Brain microvascular endothelial cell (primary cell): ENCODE measurements at regions not wholly inside any gene's neighbourhood (a gene's known extent, or its start where the extent isn't known, plus 50 kb on each side); places are given as distances from the start of the nearest gene placed in this dataset.

Experiments used
- DNase-seq: peaks from one replicate; pipeline ENCODE4 v3.0.0-alpha.2; 2020
- H3K27ac ChIP-seq: fragments of 250-450 bp; sonication (Bioruptor Pico); 2 replicates; pipeline ENCODE4 v1.5.1; 2020; ENCODE audit warnings: mild to moderate bottlenecking, moderate library complexity
- H3K27me3 ChIP-seq: fragments of 250-450 bp; sonication (Bioruptor Pico); replicated peaks from 2 replicates; pipeline ENCODE4 v1.5.1; 2020; ENCODE audit warnings: mild to moderate bottlenecking
- H3K36me3 ChIP-seq: fragments of 250-450 bp; sonication (Bioruptor Pico); replicated peaks from 2 replicates; pipeline ENCODE4 v1.5.1; 2020; ENCODE audit warnings: mild to moderate bottlenecking
- H3K4me3 ChIP-seq: 2 replicates; pipeline ENCODE4 v1.5.1; 2011; ENCODE audit warnings: low read depth, mild to moderate bottlenecking, control low read depth, low read length, moderate library complexity
- CTCF ChIP-seq: IDR thresholded peaks from 2 replicates; pipeline ENCODE4 v1.5.1; 2011; ENCODE audit warnings: low read depth, mild to moderate bottlenecking, moderate library complexity, low read length, control low read depth, inconsistent platforms; ENCODE audit errors: missing control alignments
- in situ Hi-C: cut with HindIII; loops from 2 replicates; pipeline ENCODE4 v1.10.0; 2017; ENCODE audit warnings: low sequenced_read_pairs, low pct_ligation_motif_present

GRCh38 chr13:76778853-76779252, 107.4 kb downstream of the KCTD12 start:
- DNase-seq, result no peak
- TF ChIP-seq CTCF, result no peak
- no peaks in the 10 kb centered on the region for H3K27me3 ChIP-seq
- in situ Hi-C loops, result no loop called here
- no peak overlapping the region for H3K4me3 ChIP-seq
- no peaks in the 10 kb centered on the region for H3K36me3 ChIP-seq
- H3K27ac ChIP-seq, result no peak overlapping the region

- in situ Hi-C loops, result no loop called here
- no peak for DNase-seq
Measured at GRCh38 chr13:76777096-76777495, 109.1 kb downstream of the KCTD12 start.

GRCh38 chr13:76775088-76775740, 111.0 kb downstream of the KCTD12 start:
- TF ChIP-seq CTCF, result no peak
- DNase-seq, result no peak
- no peak overlapping the region for H3K27ac ChIP-seq
- no peak overlapping the region for H3K4me3 ChIP-seq
- H3K36me3 ChIP-seq, result no peaks in the 10 kb centered on the region
- in situ Hi-C loops, result no loop called here
- no peaks in the 10 kb centered on the region for H3K27me3 ChIP-seq

More at GRCh38 chr13:76777096-76777495, 109.1 kb downstream of the KCTD12 start:
- TF ChIP-seq CTCF, result no peak
- Histone ChIP-seq H3K27me3 (no peaks in the 10 kb centered on the region), H3K36me3 (no peaks in the 10 kb centered on the region), H3K27ac (no peak overlapping the region), H3K4me3 (no peak overlapping the region)

- in situ Hi-C loops, result no loop called here
Measured at GRCh38 chr13:76773448-76774094, 112.6 kb downstream of the KCTD12 start.

GRCh38 chr13:76772241-76772640, 114.0 kb downstream of the KCTD12 start:
- DNase-seq, result no peak
- no peak for TF ChIP-seq CTCF
- H3K4me3 ChIP-seq, result no peak overlapping the region
- no peaks in the 10 kb centered on the region for H3K36me3 ChIP-seq
- H3K27me3 ChIP-seq, result no peaks in the 10 kb centered on the region
- in situ Hi-C loops, result no loop called here
- no peak overlapping the region for H3K27ac ChIP-seq

More at GRCh38 chr13:76773448-76774094, 112.6 kb downstream of the KCTD12 start:
- Histone ChIP-seq H3K4me3 (no peak overlapping the region), H3K27me3 (no peaks in the 10 kb centered on the region), H3K27ac (no peak overlapping the region), H3K36me3 (no peaks in the 10 kb centered on the region)
- TF ChIP-seq CTCF, result no peak
- DNase-seq, result no peak
